A549 (cell line): ENCODE measurements at regions not wholly inside any gene's neighbourhood (a gene's known extent, or its start where the extent isn't known, plus 50 kb on each side); places are given as distances from the start of the nearest gene placed in this dataset.

Experiments
- ATAC-seq, 2 experiments: fragments of 200-7000 bp in 1 of 2; fragments of >200 bp in 1 of 2; cut with Nextera tagmentation in 1 of 2; cut with Tn5 transposase in 1 of 2; 3 replicates each; pipeline versions ENCODE4 v1.8.0 to v1.9.1; 2018 to 2020; ENCODE audit warnings: mild to moderate bottlenecking in 1 of 2, moderate library complexity in 1 of 2
- CTCF ChIA-PET: fragments of 300-600 bp; sonication (Branson Sonifier 250); formaldehyde crosslinking; extraction: SDS; loops from one replicate; lab custom pipeline; 2021; ENCODE audit warnings: antibody characterized with exemption, inconsistent platforms; lab: Yijun Ruan, JAX
- POLR2A ChIA-PET: fragments of 350-600 bp; formaldehyde crosslinking; extraction: SDS; loops from one replicate; lab custom pipeline; 2021; ENCODE audit warnings: antibody characterized with exemption, inconsistent platforms; lab: Yijun Ruan, JAX
- DNase-seq, 2 experiments: peaks; one replicate each; pipeline versions ENCODE4 v3.0.0 to v3.0.0-alpha.2; 2011 to 2016; ENCODE audit warnings: low read depth in 1 of 2, low spot score in 1 of 2
- FAIRE-seq: peaks from 2 replicates; lab custom pipeline; 2011; peaks lifted over from hg19 to GRCh38; lab: Jason Lieb, UNC
- H3K27ac ChIP-seq, 2 experiments: fragments of >200 bp; sonication (Bioruptor Twin); formaldehyde crosslinking; 3 replicates each; pipeline ENCODE4 v1.5.1; 2016 to 2017
- H3K4me1 ChIP-seq: fragments of >200 bp; sonication (Bioruptor Twin); formaldehyde crosslinking; 3 replicates; pipeline ENCODE4 v1.6.1; 2016
- H3K4me2 ChIP-seq: fragments of >200 bp; sonication (Bioruptor Twin); formaldehyde crosslinking; 3 replicates; pipeline ENCODE4 v1.6.1; 2016
- H3K4me3 ChIP-seq: fragments of >200 bp; sonication (Bioruptor Twin); formaldehyde crosslinking; 3 replicates; pipeline ENCODE4 v1.5.1; 2016
- H3K9me3 ChIP-seq: fragments of >200 bp; sonication (Bioruptor Twin); formaldehyde crosslinking; 3 replicates; pipeline ENCODE4 v1.6.1; 2016
- CHD2 ChIP-seq: fragments of 150-350 bp; IDR thresholded peaks from 2 replicates; pipeline ENCODE4 v1.6.1; 2014; ENCODE audit warnings: low read length; ENCODE audit not compliant: partially characterized antibody
- E2F6 ChIP-seq: IDR thresholded peaks from 2 replicates; pipeline ENCODE4 v1.6.1; 2012; ENCODE audit warnings: low read depth, borderline replicate concordance
- EHF ChIP-seq: fragments of 250-450 bp; sonication (Bioruptor Pico); IDR thresholded peaks from 2 replicates; pipeline ENCODE4 v1.5.0; 2020; ENCODE audit warnings: mild to moderate bottlenecking
- EHMT2 ChIP-seq: fragments of 200-600 bp; sonication (generic); IDR thresholded peaks from 2 replicates; pipeline ENCODE4 v1.6.1; 2016; ENCODE audit warnings: antibody characterized with exemption, low read depth, mild to moderate bottlenecking, moderate library complexity
- EP300 ChIP-seq, 2 experiments: fragments of >200 bp; sonication (Bioruptor Twin); formaldehyde crosslinking; IDR thresholded peaks; 2 replicates in 1 of 2; 3 replicates in 1 of 2; pipeline ENCODE4 v1.6.1; 2016 to 2017
- FOSL2 ChIP-seq, 2 experiments: fragments of 450-650 bp in 1 of 2; fragments of >200 bp in 1 of 2; sonication (Bioruptor Twin) in 1 of 2; formaldehyde crosslinking; IDR thresholded peaks; 2 replicates each; pipeline versions ENCODE4 v1.5.0 to v1.6.1; 2016 to 2020; ENCODE audit warnings: mild to moderate bottlenecking in 1 of 2, moderate library complexity in 1 of 2
- FOXS1 ChIP-seq: fragments of 250-450 bp; sonication (Bioruptor Pico); IDR thresholded peaks from 2 replicates; pipeline ENCODE4 v1.5.0; 2020; ENCODE audit warnings: mild to moderate bottlenecking, moderate library complexity
- HES2 ChIP-seq: fragments of >200 bp; sonication (Bioruptor Twin); formaldehyde crosslinking; IDR thresholded peaks from 2 replicates; pipeline ENCODE4 v1.6.1; 2016
- HEYL ChIP-seq: fragments of 250-450 bp; sonication (Bioruptor Pico); IDR thresholded peaks from 2 replicates; pipeline ENCODE4 v1.8.0; 2021; ENCODE audit warnings: mild to moderate bottlenecking, moderate library complexity
- MAX ChIP-seq: IDR thresholded peaks from 2 replicates; pipeline ENCODE4 v1.6.1; 2012
- MAZ ChIP-seq: fragments of 150-350 bp; IDR thresholded peaks from 2 replicates; pipeline ENCODE4 v1.6.1; 2014; ENCODE audit warnings: antibody characterized with exemption, low read depth, low read length, borderline replicate concordance
- MYC ChIP-seq: IDR thresholded peaks from 2 replicates; pipeline ENCODE4 v1.6.1; 2012; ENCODE audit warnings: mild to moderate bottlenecking, inconsistent platforms, low read length, improper control_type of control experiment, borderline replicate concordance
- NFE2L2 ChIP-seq: fragments of 150-350 bp; conservative IDR thresholded peaks from 2 replicates; pipeline ENCODE4 v1.6.1; 2014; ENCODE audit warnings: low read length
- NR3C1 ChIP-seq: fragments of >200 bp; sonication (Bioruptor Twin); formaldehyde crosslinking; IDR thresholded peaks from 3 replicates; pipeline ENCODE4 v1.6.1; 2017
- POLR2AphosphoS2 ChIP-seq: conservative IDR thresholded peaks from 2 replicates; pipeline ENCODE4 v1.6.1; 2012; ENCODE audit warnings: low read length, improper control_type of control experiment, inconsistent platforms
- RAD21 ChIP-seq, 2 experiments: fragments of >200 bp in 1 of 2; sonication (Bioruptor Twin) in 1 of 2; formaldehyde crosslinking in 1 of 2; IDR thresholded peaks in 1 of 2; conservative IDR thresholded peaks in 1 of 2; 2 replicates in 1 of 2; 3 replicates in 1 of 2; pipeline ENCODE4 v1.6.1; 2012 to 2018; ENCODE audit warnings: inconsistent platforms in 1 of 2
- RFX5 ChIP-seq: fragments of 450-650 bp; IDR thresholded peaks from 2 replicates; pipeline ENCODE4 v1.7.1; 2014; ENCODE audit warnings: antibody characterized with exemption, mild to moderate bottlenecking, moderate library complexity
- RNF2 ChIP-seq: fragments of 200-600 bp; sonication (generic); IDR thresholded peaks from 2 replicates; pipeline ENCODE4 v1.6.1; 2016; ENCODE audit warnings: low read depth, mild to moderate bottlenecking, antibody characterized with exemption, moderate library complexity, borderline replicate concordance
- SMC3 ChIP-seq: fragments of >200 bp; sonication (Bioruptor Twin); formaldehyde crosslinking; IDR thresholded peaks from 3 replicates; pipeline ENCODE4 v1.6.1; 2018; ENCODE audit warnings: inconsistent platforms
- SREBF2 ChIP-seq: fragments of 450-650 bp; IDR thresholded peaks from 2 replicates; pipeline ENCODE4 v1.6.1; 2014; ENCODE audit warnings: mild to moderate bottlenecking, moderate library complexity
- ZFP36 ChIP-seq: fragments of 450-650 bp; IDR thresholded peaks from 2 replicates; pipeline ENCODE4 v1.6.1; 2014; ENCODE audit warnings: borderline replicate concordance; ENCODE audit not compliant: partially characterized antibody
- ZNF302 ChIP-seq: fragments of 250-450 bp; sonication (Bioruptor Pico); IDR thresholded peaks from 2 replicates; pipeline ENCODE4 v1.9.0; 2021; ENCODE audit warnings: inconsistent platforms, mild to moderate bottlenecking, moderate library complexity
- WGBS: methylation state at CpG from one replicate; pipeline ENCODE4 v1.1.6; 2017; ENCODE audit errors: missing lambda C conversion rate; 5-methylcytosine and 5-hydroxymethylcytosine counted together

GRCh38 chr2:6535572-6535971 is 330.1 kb downstream of the CMPK2 start:
- CTCF ChIA-PET = no interaction called here
- Histone ChIP-seq H3K4me3 (no peak overlapping the region), H3K9me3 (no peaks in the 10 kb centered on the region), H3K27ac (no peak overlapping the region), H3K4me2 (no peak overlapping the region), H3K4me1 (no peaks in the 10 kb centered on the region)
- FAIRE-seq = no peak
- 3% methylated on average over 10 of the region's 10 CpGs for WGBS
- POLR2A ChIA-PET = no interaction called here
- no peak for ATAC-seq
- TF ChIP-seq CHD2 = no peak
- DNase-seq = no peak

- no peak for FAIRE-seq
- WGBS = 3% methylated on average over 2 of the region's 2 CpGs
- Histone ChIP-seq H3K4me3 (no peak overlapping the region), H3K27ac (no peak overlapping the region), H3K4me1 (no peaks in the 10 kb centered on the region), H3K4me2 (no peak overlapping the region), H3K9me3 (no peaks in the 10 kb centered on the region)
- DNase-seq = no peak
- POLR2A ChIA-PET = interaction anchor here (0.6 kb wide), 1 partner anchor 19 kb away, joined by 3 read pairs; no protein-coding TSS in a partner anchor
- ATAC-seq = no peak
- CTCF ChIA-PET = no interaction called here
- TF ChIP-seq MAX (no peak), RAD21 (conservative IDR thresholded peaks at IDR 0.05 in 1 of 2, IDR thresholded peaks at IDR 0.05 in 1 of 2) (no peak)
- TF ChIP-seq, all 56 proteins: peak for 0
These were observed 327.1 kb downstream of the CMPK2 start for GRCh38 chr2:6538607-6539006.

GRCh38 chr2:6545336-6545735 is 320.4 kb downstream of the CMPK2 start:
- FAIRE-seq (no peak), ATAC-seq (no peak), DNase-seq (no peak)
- CTCF ChIA-PET = interaction anchor here (0.9 kb wide), 1 partner anchor 10 kb away, joined by 3 read pairs; no protein-coding TSS in a partner anchor
- POLR2A ChIA-PET = no interaction called here
- Histone ChIP-seq H3K27ac (no peak overlapping the region), H3K4me1 (no peaks in the 10 kb centered on the region), H3K9me3 (no peaks in the 10 kb centered on the region; the same call in 2 of the 3 replicates), H3K4me3 (no peak overlapping the region), H3K4me2 (no peak overlapping the region)
- TF ChIP-seq RNF2 (no peak), HES2 (no peak), NR3C1 (no peak), RFX5 (no peak), FOSL2 (IDR thresholded peaks at IDR 0.05) (no peak), FOSL2 (CRISPR knock-in tag; IDR thresholded peaks at IDR 0.05) (no peak), EP300 (IDR thresholded peaks at IDR 0.05) (no peak), SREBF2 (no peak), ZNF302 (CRISPR knock-in tag) (no peak), POLR2AphosphoS2 (no peak), EHMT2 (no peak), EHF (CRISPR knock-in tag) (no peak), HEYL (CRISPR knock-in tag) (no peak), MAZ (no peak), SMC3 (no peak), ZFP36 (no peak), E2F6 (no peak), NFE2L2 (no peak), MYC (no peak), FOXS1 (CRISPR knock-in tag) (no peak)
- 4% methylated on average over 1 of the region's 1 CpG for WGBS
